ENCODE measurements at regions not wholly inside any gene's neighbourhood (a gene's known extent, or its start where the extent isn't known, plus 50 kb on each side); places are given as distances from the start of the nearest gene placed in this dataset.

GRCh38 chr13:26949701-26950502 lies 189.3 kb upstream of the GPR12 start:
- BruUV-seq (replicated peaks) = no TSS peak
- Histone ChIP-seq H3K79me2 (ENCODE audit: insufficient read depth, low read length) (no peaks in the 10 kb centered on the region), H3K4me1 (ENCODE audit: control insufficient read depth in 1 of 2, insufficient read depth in 2 of 2, low read length in 2 of 2) (no peaks in the 10 kb centered on the region), H3K36me3 (ENCODE audit: control insufficient read depth in 1 of 2, insufficient read depth in 2 of 2, low read length in 2 of 2) (no peaks in the 10 kb centered on the region), H3K27ac (ENCODE audit: low read depth, low read length) (no peak overlapping the region), H3K4me3 (replicated peaks in 1 of 2; ENCODE audit: low read depth in 1 of 2, low read length in 2 of 2) (no peak overlapping the region), H3K4me2 (ENCODE audit: low read length) (no peak overlapping the region), H3K9me2 (ENCODE audit: insufficient read depth) (no peaks in the 10 kb centered on the region), H2AFZ (ENCODE audit: low read depth, low read length, poor library complexity, severe bottlenecking) (no peak overlapping the region), H3K27me3 (ENCODE audit: insufficient read depth, low read length) (no peaks in the 10 kb centered on the region; the same call in 1 of the 2 replicates), H3K9ac (ENCODE audit: low read length) (no peak overlapping the region), H4K20me1 (ENCODE audit: insufficient read depth) (no peaks in the 10 kb centered on the region), H3K9me3 (ENCODE audit: control insufficient read depth in 1 of 2, insufficient read depth in 1 of 2, low read depth in 1 of 2, low read length in 2 of 2) (no peaks in the 10 kb centered on the region)
- TF ChIP-seq FOSL1 (IDR thresholded peaks at IDR 0.05; ENCODE audit: low read depth) = no peak
- no peak for TF ChIP-seq EGR1 (IDR thresholded peaks at IDR 0.05; ENCODE audit: low read depth)
- TF ChIP-seq ZFX (IDR thresholded peaks at IDR 0.05) = no peak
- no peak for TF ChIP-seq CTCF (IDR thresholded peaks at IDR 0.05 in 2 of 3, conservative IDR thresholded peaks at IDR 0.05 in 1 of 3; ENCODE audit: borderline replicate concordance in 1 of 3, insufficient read depth in 1 of 3, low read depth in 2 of 3, low read length in 2 of 3)
- TF ChIP-seq POLR2A (IDR thresholded peaks at IDR 0.05; ENCODE audit: borderline replicate concordance, extremely low read depth, insufficient read depth, insufficient read length) = no peak
- no peak for TF ChIP-seq SP1 (IDR thresholded peaks at IDR 0.05; ENCODE audit: low read depth)
- no peak for TF ChIP-seq SIN3A (IDR thresholded peaks at IDR 0.05; ENCODE audit: low read depth)
- TF ChIP-seq ELF1 (IDR thresholded peaks at IDR 0.05; ENCODE audit: borderline replicate concordance, low read depth) = no peak
- no peak for TF ChIP-seq SRF (IDR thresholded peaks at IDR 0.05; ENCODE audit: low read depth)
- no peak for TF ChIP-seq EZH2phosphoT487 (IDR thresholded peaks at IDR 0.05; ENCODE audit: borderline replicate concordance)
- TF ChIP-seq JUND (IDR thresholded peaks at IDR 0.05) = no peak
- no peak for TF ChIP-seq YY1 (IDR thresholded peaks at IDR 0.05; ENCODE audit: extremely low read depth, insufficient replicate concordance, low read depth, low read length)
- TF ChIP-seq EZH2 (IDR thresholded peaks at IDR 0.05) = no peak
- TF ChIP-seq RAD21 (IDR thresholded peaks at IDR 0.05; ENCODE audit: low read depth) = no peak
- no peak for TF ChIP-seq CEBPB (IDR thresholded peaks at IDR 0.05; ENCODE audit: low read depth)
- TF ChIP-seq ZNF274 (IDR thresholded peaks at IDR 0.05; ENCODE audit: low read depth, low read length) = no peak
- no peak for DNase-seq (ENCODE audit: low read depth, low spot score)
- ChIA-PET POLR2A (no interaction called here), RAD21 (ENCODE audit: low non-redundant PET in 1 of 2, low total read pairs in 2 of 2, uncharacterized antibody in 2 of 2, unreplicated experiment in 2 of 2) (interaction anchor here in 1 of 2 experiments (0.7 kb wide), 1 partner anchor 876 kb away, joined by 3 read pairs; no protein-coding TSS in a partner anchor), CTCF (interaction anchor here (1.0 kb wide), 1 partner anchor 409 kb away, joined by 3 read pairs; no protein-coding TSS in a partner anchor)
- intact Hi-C loops (cut with micrococcal nuclease) = loop anchor here (10.0 kb wide), 1 partner anchor 1045 kb away; no protein-coding TSS in a partner anchor
- no peak for ATAC-seq
